Retina (tissue), 1 donor: ENCODE measurements at regions not wholly inside any gene's neighbourhood (a gene's known extent, or its start where the extent isn't known, plus 50 kb on each side); places are given as distances from the start of the nearest gene placed in this dataset.

Experiments used
- DNase-seq: peaks from one replicate; pipeline ENCODE4 v3.0.0-alpha.2; 2016

GRCh38 chr22:47450876-47451475, 688.5 kb downstream of the TBC1D22A start:
- DNase-seq = no peak

- no peak for DNase-seq
Observed at GRCh38 chr22:47449508-47450270, 687.2 kb downstream of the TBC1D22A start.

GRCh38 chr22:47448231-47449223, 686.1 kb downstream of the TBC1D22A start:
- DNase-seq = no peak

- no peak for DNase-seq
Observed at GRCh38 chr22:47446821-47447810, 684.7 kb downstream of the TBC1D22A start.

GRCh38 chr22:47446331-47446730, 683.9 kb downstream of the TBC1D22A start:
- DNase-seq = no peak

- no peak for DNase-seq
Observed at GRCh38 chr22:47445716-47446290, 683.4 kb downstream of the TBC1D22A start.

- DNase-seq = no peak
Observed at GRCh38 chr22:47445212-47445611, 682.8 kb downstream of the TBC1D22A start.

- DNase-seq = no peak
Observed at GRCh38 chr22:47444746-47445065, 682.3 kb downstream of the TBC1D22A start.

GRCh38 chr22:47443836-47444745, 681.6 kb downstream of the TBC1D22A start:
- DNase-seq = no peak

GRCh38 chr22:47442821-47443220, 680.4 kb downstream of the TBC1D22A start:
- no peak for DNase-seq

- no peak for DNase-seq
Observed at GRCh38 chr22:47439643-47440265, 677.3 kb downstream of the TBC1D22A start.

GRCh38 chr22:47437636-47438035, 675.2 kb downstream of the TBC1D22A start:
- no peak for DNase-seq

GRCh38 chr22:47437110-47437509, 674.7 kb downstream of the TBC1D22A start:
- no peak for DNase-seq

GRCh38 chr22:47435826-47436225, 673.4 kb downstream of the TBC1D22A start:
- DNase-seq = no peak

GRCh38 chr22:47435204-47435487, 672.7 kb downstream of the TBC1D22A start:
- no peak for DNase-seq

- no peak for DNase-seq
Observed at GRCh38 chr22:47434336-47435203, 672.1 kb downstream of the TBC1D22A start.

GRCh38 chr22:47433627-47434026, 671.2 kb downstream of the TBC1D22A start:
- no peak for DNase-seq

GRCh38 chr22:47432683-47433082, 670.2 kb downstream of the TBC1D22A start:
- no peak for DNase-seq
